Testis (tissue), 2 donors: ENCODE measurements at regions not wholly inside any gene's neighbourhood (a gene's known extent, or its start where the extent isn't known, plus 50 kb on each side); places are given as distances from the start of the nearest gene placed in this dataset.

ENCODE experiments used
- CTCF ChIP-seq, 3 experiments: fragments of 450-650 bp in 2 of 3; fragments of 200-600 bp in 1 of 3; sonication (generic) in 1 of 3; IDR thresholded peaks; one replicate each; pipeline ENCODE4 v1.5.1; 2016 to 2019; ENCODE audit warnings: antibody characterized with exemption in 3 of 3, mild to moderate bottlenecking in 2 of 3, moderate library complexity in 1 of 3
- POLR2A ChIP-seq: fragments of 450-650 bp; IDR thresholded peaks from one replicate; pipeline ENCODE4 v1.6.1; 2017; ENCODE audit warnings: antibody characterized with exemption, mild to moderate bottlenecking, moderate library complexity

GRCh38 chr12:67884596-67884995, 104.7 kb upstream of the IFNG-AS1 start:
- TF ChIP-seq CTCF (IDR thresholded peaks at IDR 0.05), result no peak
- no peak for TF ChIP-seq POLR2A
